H1 (cell line): ENCODE measurements at regions not wholly inside any gene's neighbourhood (a gene's known extent, or its start where the extent isn't known, plus 50 kb on each side); places are given as distances from the start of the nearest gene placed in this dataset.

Experiments
- BACH1 ChIP-seq: IDR thresholded peaks from 2 replicates; pipeline ENCODE4 v1.6.1; 2012; ENCODE audit warnings: low read length, improper control_type of control experiment
- CEBPB ChIP-seq: IDR thresholded peaks from 2 replicates; pipeline ENCODE4 v1.6.1; 2012; ENCODE audit warnings: low read depth, low read length
- EP300 ChIP-seq, 2 experiments: IDR thresholded peaks; 1 replicate in 1 of 2; 2 replicates in 1 of 2; pipeline ENCODE4 v1.6.1; 2011 to 2012; ENCODE audit warnings: low read depth in 2 of 2, low read length in 2 of 2, mild to moderate bottlenecking in 2 of 2, borderline replicate concordance in 1 of 2, inconsistent platforms in 1 of 2, moderate library complexity in 1 of 2
- JUND ChIP-seq: IDR thresholded peaks from 2 replicates; pipeline ENCODE4 v1.6.1; 2011; ENCODE audit warnings: mild to moderate bottlenecking, improper control_type of control experiment, low read length
- POLR2A ChIP-seq, 2 experiments: IDR thresholded peaks; 1 replicate in 1 of 2; 2 replicates in 1 of 2; pipeline ENCODE4 v1.6.1; 2011; ENCODE audit warnings: low read depth in 2 of 2, low read length in 2 of 2, mild to moderate bottlenecking in 2 of 2; ENCODE audit errors: control extremely low read depth in 1 of 2
- POLR2AphosphoS5 ChIP-seq: IDR thresholded peaks from 2 replicates; pipeline ENCODE4 v1.6.1; 2011; ENCODE audit warnings: low read depth, low read length
- TF ChIP-seq, protein P1 (sequence below), 3 experiments: IDR thresholded peaks; 1 replicate in 2 of 3; 2 replicates in 1 of 3; pipeline versions ENCODE4 v1.5.1 to v1.6.1; 2011; ENCODE audit warnings: low read length in 3 of 3, mild to moderate bottlenecking in 3 of 3, inconsistent platforms in 2 of 3, low read depth in 1 of 3, moderate library complexity in 1 of 3; ENCODE audit not compliant: insufficient read depth in 1 of 3; ENCODE audit errors: control extremely low read depth in 1 of 3

GRCh38 chr12:18165422-18165871, 75.5 kb upstream of the RERGL start:
- TF ChIP-seq, protein P1, sequence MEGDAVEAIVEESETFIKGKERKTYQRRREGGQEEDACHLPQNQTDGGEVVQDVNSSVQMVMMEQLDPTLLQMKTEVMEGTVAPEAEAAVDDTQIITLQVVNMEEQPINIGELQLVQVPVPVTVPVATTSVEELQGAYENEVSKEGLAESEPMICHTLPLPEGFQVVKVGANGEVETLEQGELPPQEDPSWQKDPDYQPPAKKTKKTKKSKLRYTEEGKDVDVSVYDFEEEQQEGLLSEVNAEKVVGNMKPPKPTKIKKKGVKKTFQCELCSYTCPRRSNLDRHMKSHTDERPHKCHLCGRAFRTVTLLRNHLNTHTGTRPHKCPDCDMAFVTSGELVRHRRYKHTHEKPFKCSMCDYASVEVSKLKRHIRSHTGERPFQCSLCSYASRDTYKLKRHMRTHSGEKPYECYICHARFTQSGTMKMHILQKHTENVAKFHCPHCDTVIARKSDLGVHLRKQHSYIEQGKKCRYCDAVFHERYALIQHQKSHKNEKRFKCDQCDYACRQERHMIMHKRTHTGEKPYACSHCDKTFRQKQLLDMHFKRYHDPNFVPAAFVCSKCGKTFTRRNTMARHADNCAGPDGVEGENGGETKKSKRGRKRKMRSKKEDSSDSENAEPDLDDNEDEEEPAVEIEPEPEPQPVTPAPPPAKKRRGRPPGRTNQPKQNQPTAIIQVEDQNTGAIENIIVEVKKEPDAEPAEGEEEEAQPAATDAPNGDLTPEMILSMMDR (IDR thresholded peaks at IDR 0.05; ENCODE audit: control extremely low read depth in 1 of 3, insufficient read depth in 1 of 3, low read depth in 1 of 3, low read length in 3 of 3), result no peak
- TF ChIP-seq JUND (no peak), POLR2AphosphoS5 (no peak), POLR2A (IDR thresholded peaks at IDR 0.05; ENCODE audit: control extremely low read depth in 1 of 2, low read depth in 2 of 2, low read length in 2 of 2) (no peak), EP300 (IDR thresholded peaks at IDR 0.05; ENCODE audit: borderline replicate concordance in 1 of 2, low read depth in 2 of 2, low read length in 2 of 2) (no peak), BACH1 (no peak), CEBPB (no peak)
